WTC11 (cell line): ENCODE measurements at regions not wholly inside any gene's neighbourhood (a gene's known extent, or its start where the extent isn't known, plus 50 kb on each side); places are given as distances from the start of the nearest gene placed in this dataset.

Experiments used
- ATAC-seq: fragments of 200-7000 bp; cut with Tn5 transposase; 2 replicates; pipeline ENCODE4 v1.10.0; 2021; ENCODE audit warnings: mild to moderate bottlenecking, moderate library complexity
- CTCF ChIA-PET: fragments of 300-600 bp; sonication (Branson Sonifier 250); formaldehyde crosslinking; loops from one replicate; lab custom pipeline; 2021; ENCODE audit warnings: antibody characterized with exemption; lab: Charles Lee
- POLR2A ChIA-PET: fragments of 350-600 bp; sonication (Branson Sonifier 250); formaldehyde crosslinking; loops from one replicate; lab custom pipeline; 2021; ENCODE audit warnings: antibody characterized with exemption; lab: Charles Lee
- DNase-seq: peaks from one replicate; pipeline ENCODE4 v3.0.0; 2021; ENCODE audit warnings: low spot score
- H3K27ac Mint-ChIP-seq: 2 replicates; pipeline ENCODE4 v1.8.0; 2021; ENCODE audit warnings: mixed read lengths
- H3K27me3 Mint-ChIP-seq: 2 replicates; pipeline ENCODE4 v1.8.0; 2021; ENCODE audit warnings: low read depth, mild to moderate bottlenecking, moderate library complexity, mixed read lengths
- H3K36me3 Mint-ChIP-seq: 2 replicates; pipeline ENCODE4 v1.8.0; 2021; ENCODE audit warnings: mixed read lengths
- H3K4me1 Mint-ChIP-seq: 2 replicates; pipeline ENCODE4 v1.8.0; 2022; ENCODE audit warnings: mixed read lengths
- H3K4me3 Mint-ChIP-seq: 2 replicates; pipeline ENCODE4 v1.8.0; 2021; ENCODE audit warnings: mild to moderate bottlenecking, moderate library complexity, mixed read lengths
- H3K9me3 Mint-ChIP-seq: 2 replicates; pipeline ENCODE4 v1.8.0; 2021; ENCODE audit warnings: mixed read lengths
- ATF1 ChIP-seq: sonication (generic); formaldehyde crosslinking; IDR thresholded peaks from 2 replicates; pipeline ENCODE4 v1.8.1; 2023; ENCODE audit warnings: mild to moderate bottlenecking, moderate library complexity, missing genetic modification reagents
- ELF4 ChIP-seq: sonication (generic); formaldehyde crosslinking; IDR thresholded peaks from 2 replicates; pipeline ENCODE4 v1.8.1; 2022; ENCODE audit warnings: low read depth, mild to moderate bottlenecking, moderate library complexity, missing genetic modification reagents
- EMX1 ChIP-seq: fragments of 250-450 bp; sonication (Bioruptor Pico); IDR thresholded peaks from 2 replicates; pipeline ENCODE4 v1.8.0; 2021; ENCODE audit warnings: mild to moderate bottlenecking
- RELA ChIP-seq: sonication (generic); formaldehyde crosslinking; IDR thresholded peaks from 2 replicates; pipeline ENCODE4 v1.8.1; 2022; ENCODE audit warnings: missing genetic modification reagents, mild to moderate bottlenecking, borderline replicate concordance
- SP1 ChIP-seq: sonication (generic); formaldehyde crosslinking; conservative IDR thresholded peaks from 2 replicates; pipeline ENCODE4 v1.8.1; 2022; ENCODE audit warnings: missing genetic modification reagents
- TEAD1 ChIP-seq: sonication (generic); formaldehyde crosslinking; IDR thresholded peaks from 2 replicates; pipeline ENCODE4 v1.8.0; 2022; ENCODE audit warnings: mild to moderate bottlenecking, missing genetic modification reagents
- TF ChIP-seq, protein P1 (sequence below): fragments of 250-450 bp; sonication (Bioruptor Pico); IDR thresholded peaks from 2 replicates; pipeline ENCODE4 v1.8.0; 2021; ENCODE audit warnings: mild to moderate bottlenecking
- TF ChIP-seq, protein P2 (sequence below): sonication (generic); formaldehyde crosslinking; IDR thresholded peaks from 2 replicates; pipeline ENCODE4 v1.8.1; 2022; ENCODE audit warnings: mild to moderate bottlenecking, moderate library complexity, missing genetic modification reagents
- TF ChIP-seq, protein P3 (sequence below): sonication (generic); formaldehyde crosslinking; IDR thresholded peaks from 2 replicates; pipeline ENCODE4 v1.8.0; 2022; ENCODE audit warnings: mild to moderate bottlenecking, missing genetic modification reagents
- TF ChIP-seq, protein P4 (sequence below): fragments of 250-450 bp; sonication (Bioruptor Pico); IDR thresholded peaks from 2 replicates; pipeline ENCODE4 v1.9.0; 2021; ENCODE audit warnings: mild to moderate bottlenecking
- TF ChIP-seq, protein P5 (sequence below): sonication (generic); formaldehyde crosslinking; IDR thresholded peaks from 2 replicates; pipeline ENCODE4 v1.8.1; 2022; ENCODE audit warnings: low read depth, missing genetic modification reagents, borderline replicate concordance
- TF ChIP-seq, protein P6 (sequence below): fragments of 250-450 bp; sonication (Bioruptor Pico); IDR thresholded peaks from 2 replicates; pipeline ENCODE4 v1.9.0; 2021; ENCODE audit warnings: moderate library complexity, mild to moderate bottlenecking, inconsistent platforms, borderline replicate concordance
- TF ChIP-seq, protein P7 (sequence below): sonication (generic); formaldehyde crosslinking; IDR thresholded peaks from 2 replicates; pipeline ENCODE4 v1.8.0; 2023; ENCODE audit warnings: missing genetic modification reagents
- TF ChIP-seq, protein P8 (sequence below): fragments of 200-600 bp; IDR thresholded peaks from 2 replicates; pipeline ENCODE4 v1.8.0; 2022; ENCODE audit warnings: antibody characterized with exemption

DNA sequence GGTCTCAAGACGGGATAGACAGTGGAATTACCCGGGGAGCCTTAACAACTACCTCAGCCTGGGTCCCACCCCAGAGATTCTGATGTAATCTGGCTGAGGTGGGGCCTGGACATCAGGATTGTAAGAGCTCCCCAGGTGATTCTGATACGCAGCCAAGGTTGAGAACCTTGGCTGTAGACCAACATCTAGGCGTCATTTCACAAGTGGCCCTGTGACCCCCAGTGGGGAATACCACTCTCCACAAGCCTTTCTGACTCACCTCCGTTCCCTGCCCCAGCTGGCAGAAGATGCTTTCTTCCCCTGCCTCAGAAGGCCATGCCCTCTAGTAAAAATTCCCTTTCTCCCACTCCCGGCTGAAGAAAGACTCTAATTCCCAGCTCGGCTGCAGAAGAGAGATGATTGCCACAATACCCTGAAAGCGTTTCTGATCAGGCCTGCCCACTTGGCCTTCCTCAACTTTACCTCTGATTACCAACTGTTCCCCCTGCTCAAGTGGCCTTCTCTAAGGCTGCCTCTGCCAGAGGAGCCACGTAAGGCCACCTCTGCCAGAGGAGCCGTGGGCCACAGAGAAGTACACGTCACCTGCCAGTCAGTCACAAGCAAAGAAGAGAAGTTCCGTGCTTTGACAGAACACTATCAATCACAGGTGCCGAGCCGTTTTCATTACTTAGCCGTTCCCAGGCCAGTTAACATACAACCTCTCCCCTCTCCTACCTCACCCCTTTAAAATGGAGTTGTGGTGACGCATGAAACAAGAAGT, 116.8 kb upstream of the PKDCC start:
- Mint-ChIP-seq H3K4me1 (peaks cover 21% of the 10 kb centered on the region), H3K36me3 (no peaks in the 10 kb centered on the region), H3K4me3 (no peak overlapping the region), H3K9me3 (no peaks in the 10 kb centered on the region), H3K27me3 (no peaks in the 10 kb centered on the region; the same call in 1 of the 2 replicates), H3K27ac (no peak overlapping the region)
- DNase-seq = no peak
- no peak for ATAC-seq
- TF ChIP-seq RELA (CRISPR knock-in tag) (no peak), ELF4 (CRISPR knock-in tag) (no peak), EMX1 (CRISPR knock-in tag) (no peak), SP1 (CRISPR knock-in tag) (no peak), ATF1 (CRISPR knock-in tag) (no peak)
- TF ChIP-seq, protein P1, sequence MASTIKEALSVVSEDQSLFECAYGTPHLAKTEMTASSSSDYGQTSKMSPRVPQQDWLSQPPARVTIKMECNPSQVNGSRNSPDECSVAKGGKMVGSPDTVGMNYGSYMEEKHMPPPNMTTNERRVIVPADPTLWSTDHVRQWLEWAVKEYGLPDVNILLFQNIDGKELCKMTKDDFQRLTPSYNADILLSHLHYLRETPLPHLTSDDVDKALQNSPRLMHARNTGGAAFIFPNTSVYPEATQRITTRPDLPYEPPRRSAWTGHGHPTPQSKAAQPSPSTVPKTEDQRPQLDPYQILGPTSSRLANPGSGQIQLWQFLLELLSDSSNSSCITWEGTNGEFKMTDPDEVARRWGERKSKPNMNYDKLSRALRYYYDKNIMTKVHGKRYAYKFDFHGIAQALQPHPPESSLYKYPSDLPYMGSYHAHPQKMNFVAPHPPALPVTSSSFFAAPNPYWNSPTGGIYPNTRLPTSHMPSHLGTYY (CRISPR knock-in tag) = no peak
- TF ChIP-seq, protein P2, sequence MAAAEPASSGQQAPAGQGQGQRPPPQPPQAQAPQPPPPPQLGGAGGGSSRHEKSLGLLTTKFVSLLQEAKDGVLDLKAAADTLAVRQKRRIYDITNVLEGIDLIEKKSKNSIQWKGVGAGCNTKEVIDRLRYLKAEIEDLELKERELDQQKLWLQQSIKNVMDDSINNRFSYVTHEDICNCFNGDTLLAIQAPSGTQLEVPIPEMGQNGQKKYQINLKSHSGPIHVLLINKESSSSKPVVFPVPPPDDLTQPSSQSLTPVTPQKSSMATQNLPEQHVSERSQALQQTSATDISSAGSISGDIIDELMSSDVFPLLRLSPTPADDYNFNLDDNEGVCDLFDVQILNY = no peak
- TF ChIP-seq, protein P3, sequence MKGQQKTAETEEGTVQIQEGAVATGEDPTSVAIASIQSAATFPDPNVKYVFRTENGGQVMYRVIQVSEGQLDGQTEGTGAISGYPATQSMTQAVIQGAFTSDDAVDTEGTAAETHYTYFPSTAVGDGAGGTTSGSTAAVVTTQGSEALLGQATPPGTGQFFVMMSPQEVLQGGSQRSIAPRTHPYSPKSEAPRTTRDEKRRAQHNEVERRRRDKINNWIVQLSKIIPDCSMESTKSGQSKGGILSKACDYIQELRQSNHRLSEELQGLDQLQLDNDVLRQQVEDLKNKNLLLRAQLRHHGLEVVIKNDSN (CRISPR knock-in tag) = no peak
- ChIA-PET CTCF (interaction anchor here (1.0 to 1.1 kb wide), 2 partner anchors 58 to 79 kb away, joined by 3 read pairs; no protein-coding TSS in a partner anchor), POLR2A (no interaction called here)

DNA sequence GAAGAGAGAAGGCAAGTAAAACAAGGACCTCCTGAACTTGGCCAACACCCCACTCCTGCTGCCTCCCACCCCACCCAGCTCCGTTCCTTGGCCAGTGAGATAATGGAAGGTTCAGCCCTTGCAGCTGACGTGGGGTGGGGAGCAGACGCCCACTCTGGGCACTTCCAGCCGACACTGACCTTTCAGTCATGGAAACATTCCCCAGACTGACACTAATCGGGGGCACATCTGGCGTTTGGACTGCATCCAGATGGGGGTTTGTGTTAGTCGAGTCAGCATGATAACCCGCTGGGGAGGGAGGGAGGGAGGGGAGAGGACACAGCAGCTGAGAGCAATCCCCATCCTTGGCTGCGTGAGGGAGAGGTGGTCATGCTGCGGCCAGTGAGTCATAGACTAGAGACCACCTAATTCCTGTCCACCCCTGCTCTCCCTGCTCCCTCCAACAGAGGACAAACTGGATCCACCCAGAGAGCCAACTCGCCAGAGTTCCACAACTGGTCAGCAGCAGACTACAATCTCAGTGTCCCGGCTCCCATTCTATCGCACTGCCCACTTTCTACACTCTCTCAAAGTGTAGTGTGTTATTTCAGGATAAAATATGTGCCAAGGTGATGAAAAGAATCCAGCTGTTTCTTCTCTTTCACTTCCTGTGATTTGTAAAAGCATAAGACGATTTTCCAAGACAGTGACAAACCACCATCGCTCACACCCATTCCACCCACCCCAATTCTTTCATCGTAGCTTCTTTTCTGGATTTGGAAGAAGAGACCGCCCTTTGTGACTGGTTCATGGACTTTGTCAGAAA, 115.4 kb upstream of the PKDCC start:
- POLR2A ChIA-PET = interaction anchor here (0.5 kb wide), 1 partner anchor 46 kb away, joined by 4 read pairs; no protein-coding TSS in a partner anchor
- ATAC-seq = no peak
- CTCF ChIA-PET = interaction anchor here (1.8 kb wide), 1 partner anchor 63 kb away, joined by 5 read pairs; no protein-coding TSS in a partner anchor

More for the DNA sequence above, 115.4 kb upstream of the PKDCC start:
- Mint-ChIP-seq H3K4me3 (no peak overlapping the region), H3K27me3 (no peaks in the 10 kb centered on the region; the same call in 1 of the 2 replicates), H3K36me3 (no peaks in the 10 kb centered on the region), H3K9me3 (no peaks in the 10 kb centered on the region), H3K27ac (no peak overlapping the region), H3K4me1 (peaks cover 36% of the 10 kb centered on the region)
- TF ChIP-seq, protein P4, sequence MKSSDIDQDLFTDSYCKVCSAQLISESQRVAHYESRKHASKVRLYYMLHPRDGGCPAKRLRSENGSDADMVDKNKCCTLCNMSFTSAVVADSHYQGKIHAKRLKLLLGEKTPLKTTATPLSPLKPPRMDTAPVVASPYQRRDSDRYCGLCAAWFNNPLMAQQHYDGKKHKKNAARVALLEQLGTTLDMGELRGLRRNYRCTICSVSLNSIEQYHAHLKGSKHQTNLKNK (CRISPR knock-in tag) = no peak
- TF ChIP-seq, protein P5, sequence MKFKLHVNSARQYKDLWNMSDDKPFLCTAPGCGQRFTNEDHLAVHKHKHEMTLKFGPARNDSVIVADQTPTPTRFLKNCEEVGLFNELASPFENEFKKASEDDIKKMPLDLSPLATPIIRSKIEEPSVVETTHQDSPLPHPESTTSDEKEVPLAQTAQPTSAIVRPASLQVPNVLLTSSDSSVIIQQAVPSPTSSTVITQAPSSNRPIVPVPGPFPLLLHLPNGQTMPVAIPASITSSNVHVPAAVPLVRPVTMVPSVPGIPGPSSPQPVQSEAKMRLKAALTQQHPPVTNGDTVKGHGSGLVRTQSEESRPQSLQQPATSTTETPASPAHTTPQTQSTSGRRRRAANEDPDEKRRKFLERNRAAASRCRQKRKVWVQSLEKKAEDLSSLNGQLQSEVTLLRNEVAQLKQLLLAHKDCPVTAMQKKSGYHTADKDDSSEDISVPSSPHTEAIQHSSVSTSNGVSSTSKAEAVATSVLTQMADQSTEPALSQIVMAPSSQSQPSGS (CRISPR knock-in tag) = no peak
- TF ChIP-seq, protein P6, sequence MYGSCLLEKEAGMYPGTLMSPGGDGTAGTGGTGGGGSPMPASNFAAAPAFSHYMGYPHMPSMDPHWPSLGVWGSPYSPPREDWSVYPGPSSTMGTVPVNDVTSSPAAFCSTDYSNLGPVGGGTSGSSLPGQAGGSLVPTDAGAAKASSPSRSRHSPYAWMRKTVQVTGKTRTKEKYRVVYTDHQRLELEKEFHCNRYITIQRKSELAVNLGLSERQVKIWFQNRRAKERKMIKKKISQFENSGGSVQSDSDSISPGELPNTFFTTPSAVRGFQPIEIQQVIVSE (CRISPR knock-in tag) = no peak
- TF ChIP-seq, protein P7, sequence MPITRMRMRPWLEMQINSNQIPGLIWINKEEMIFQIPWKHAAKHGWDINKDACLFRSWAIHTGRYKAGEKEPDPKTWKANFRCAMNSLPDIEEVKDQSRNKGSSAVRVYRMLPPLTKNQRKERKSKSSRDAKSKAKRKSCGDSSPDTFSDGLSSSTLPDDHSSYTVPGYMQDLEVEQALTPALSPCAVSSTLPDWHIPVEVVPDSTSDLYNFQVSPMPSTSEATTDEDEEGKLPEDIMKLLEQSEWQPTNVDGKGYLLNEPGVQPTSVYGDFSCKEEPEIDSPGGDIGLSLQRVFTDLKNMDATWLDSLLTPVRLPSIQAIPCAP (CRISPR knock-in tag) = no peak
- TF ChIP-seq, protein P8, sequence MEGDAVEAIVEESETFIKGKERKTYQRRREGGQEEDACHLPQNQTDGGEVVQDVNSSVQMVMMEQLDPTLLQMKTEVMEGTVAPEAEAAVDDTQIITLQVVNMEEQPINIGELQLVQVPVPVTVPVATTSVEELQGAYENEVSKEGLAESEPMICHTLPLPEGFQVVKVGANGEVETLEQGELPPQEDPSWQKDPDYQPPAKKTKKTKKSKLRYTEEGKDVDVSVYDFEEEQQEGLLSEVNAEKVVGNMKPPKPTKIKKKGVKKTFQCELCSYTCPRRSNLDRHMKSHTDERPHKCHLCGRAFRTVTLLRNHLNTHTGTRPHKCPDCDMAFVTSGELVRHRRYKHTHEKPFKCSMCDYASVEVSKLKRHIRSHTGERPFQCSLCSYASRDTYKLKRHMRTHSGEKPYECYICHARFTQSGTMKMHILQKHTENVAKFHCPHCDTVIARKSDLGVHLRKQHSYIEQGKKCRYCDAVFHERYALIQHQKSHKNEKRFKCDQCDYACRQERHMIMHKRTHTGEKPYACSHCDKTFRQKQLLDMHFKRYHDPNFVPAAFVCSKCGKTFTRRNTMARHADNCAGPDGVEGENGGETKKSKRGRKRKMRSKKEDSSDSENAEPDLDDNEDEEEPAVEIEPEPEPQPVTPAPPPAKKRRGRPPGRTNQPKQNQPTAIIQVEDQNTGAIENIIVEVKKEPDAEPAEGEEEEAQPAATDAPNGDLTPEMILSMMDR = no peak
- no peak for TF ChIP-seq TEAD1
- DNase-seq = no peak
